Left kidney (tissue), 1 donor: ENCODE measurements at regions not wholly inside any gene's neighbourhood (a gene's known extent, or its start where the extent isn't known, plus 50 kb on each side); places are given as distances from the start of the nearest gene placed in this dataset.
"Not testable (repeated sequence)": the region's sequence is repeated elsewhere in the genome, so short reads cannot be mapped to it uniquely, and the experiment has no call there.

Source experiments
- DNase-seq: peaks from one replicate; pipeline ENCODE4 v3.0.0-alpha.2; 2013

- no peak for DNase-seq
Observed at GRCh38 chr14:41549821-41550607, 56.7 kb upstream of the LRFN5 start.

GRCh38 chr14:41549282-41549681, 57.4 kb upstream of the LRFN5 start:
- DNase-seq: no peak

GRCh38 chr14:41548666-41549065, 58.0 kb upstream of the LRFN5 start:
- peak; percentile 0 for DNase-seq

GRCh38 chr14:41541333-41541732, 65.3 kb upstream of the LRFN5 start:
- no peak for DNase-seq

GRCh38 chr14:41532255-41532654, 74.4 kb upstream of the LRFN5 start:
- no peak for DNase-seq

GRCh38 chr14:41521891-41522290, 84.8 kb upstream of the LRFN5 start:
- DNase-seq: no peak

- DNase-seq: not testable (repeated sequence)
Observed at GRCh38 chr14:41518030-41518429, 88.6 kb upstream of the LRFN5 start.

- DNase-seq: no peak
Observed at GRCh38 chr14:41506552-41506951, 100.1 kb upstream of the LRFN5 start.

- no peak for DNase-seq
Observed at GRCh38 chr14:41505491-41505890, 101.2 kb upstream of the LRFN5 start.

- no peak for DNase-seq
Observed at GRCh38 chr14:41498959-41499358, 107.7 kb upstream of the LRFN5 start.

GRCh38 chr14:41490323-41490722, 116.4 kb upstream of the LRFN5 start:
- DNase-seq: no peak

- DNase-seq: no peak
Observed at GRCh38 chr14:41489315-41489972, 117.2 kb upstream of the LRFN5 start.

- no peak for DNase-seq
Observed at GRCh38 chr14:41488401-41488800, 118.3 kb upstream of the LRFN5 start.

GRCh38 chr14:41482861-41483260, 123.8 kb upstream of the LRFN5 start:
- no peak for DNase-seq

GRCh38 chr14:41476526-41476925, 130.2 kb upstream of the LRFN5 start:
- DNase-seq: no peak

- no peak for DNase-seq
Observed at GRCh38 chr14:41461380-41461779, 145.3 kb upstream of the LRFN5 start.

GRCh38 chr14:41457393-41457792, 149.3 kb upstream of the LRFN5 start:
- DNase-seq: no peak

GRCh38 chr14:41449066-41449465, 157.6 kb upstream of the LRFN5 start:
- no peak for DNase-seq

- no peak for DNase-seq
Observed at GRCh38 chr14:41446008-41446407, 160.7 kb upstream of the LRFN5 start.

GRCh38 chr14:41423503-41423902, 183.2 kb upstream of the LRFN5 start:
- DNase-seq: no peak

GRCh38 chr14:41421308-41421707, 185.4 kb upstream of the LRFN5 start:
- DNase-seq: not testable (repeated sequence)

GRCh38 chr14:41419709-41420108, 187.0 kb upstream of the LRFN5 start:
- no peak for DNase-seq

GRCh38 chr14:41418851-41419250, 187.8 kb upstream of the LRFN5 start:
- no peak for DNase-seq

- DNase-seq: no peak
Observed at GRCh38 chr14:41409806-41410205, 196.9 kb upstream of the LRFN5 start.
